Sigmoid colon (tissue), 6 donors: ENCODE measurements at regions not wholly inside any gene's neighbourhood (a gene's known extent, or its start where the extent isn't known, plus 50 kb on each side); places are given as distances from the start of the nearest gene placed in this dataset.
A peak's percentile ranks its signal among the peaks of the same experiment; 100 is the strongest.

Source experiments
- DNase-seq: peaks from one replicate; pipeline ENCODE4 v3.0.0-alpha.2; 2019
- H3K27ac ChIP-seq, 4 donors: fragments of 200-600 bp; sonication (generic); one replicate each; pipeline ENCODE4 v1.5.1; 2016 to 2019; ENCODE audit warnings: mild to moderate bottlenecking in 1 of 4
- H3K27me3 ChIP-seq, 3 donors: fragments of 200-600 bp; sonication (generic); one replicate each; pipeline ENCODE4 v1.5.1; 2019; ENCODE audit warnings: mild to moderate bottlenecking in 1 of 3
- H3K36me3 ChIP-seq, 4 donors: fragments of 200-600 bp; sonication (generic); one replicate each; pipeline ENCODE4 v1.5.1; 2016 to 2019
- H3K4me1 ChIP-seq, 4 donors: fragments of 200-600 bp; sonication (generic); one replicate each; pipeline ENCODE4 v1.5.1; 2017 to 2019
- H3K4me3 ChIP-seq, 4 donors: fragments of 200-600 bp; sonication (generic); one replicate each; pipeline ENCODE4 v1.5.1; 2017 to 2019; ENCODE audit warnings: mild to moderate bottlenecking in 2 of 4, moderate library complexity in 1 of 4
- H3K9me3 ChIP-seq, 4 donors: fragments of 200-600 bp in 3 of 4; sonication (generic) in 3 of 4; one replicate each; pipeline versions ENCODE4 v1.5.1 to v1.6.1; 2013 to 2019
- EP300 ChIP-seq, 4 donors: sonication (generic); formaldehyde crosslinking; IDR thresholded peaks; one replicate each; pipeline ENCODE4 v1.6.1; 2017; ENCODE audit warnings: antibody characterized with exemption in 4 of 4
- POLR2A ChIP-seq, 2 donors: fragments of 450-650 bp; IDR thresholded peaks; one replicate each; pipeline ENCODE4 v1.6.1; 2016; ENCODE audit warnings: antibody characterized with exemption in 2 of 2, mild to moderate bottlenecking in 2 of 2, moderate library complexity in 2 of 2
- POLR2AphosphoS5 ChIP-seq, 4 donors: sonication (generic); formaldehyde crosslinking; IDR thresholded peaks; one replicate each; pipeline ENCODE4 v1.6.1; 2017; ENCODE audit warnings: antibody characterized with exemption in 4 of 4
- WGBS, 2 donors: extraction: QIAGEN DNeasy Blood & Tissue Kit; methylation state at CpG; one replicate each; pipeline ENCODE4 v1.1.7; 2013; 5-methylcytosine and 5-hydroxymethylcytosine counted together
- intact Hi-C: fragments of 100-400 bp; cut with DNase I; formaldehyde crosslinking; loops from one replicate; pipeline ENCODE4 v1.15.1; 2023
- TF ChIP-seq, protein P1 (sequence below), 4 experiments: fragments of 450-650 bp in 3 of 4; fragments of 200-600 bp in 1 of 4; IDR thresholded peaks; one replicate each; pipeline ENCODE4 v1.5.1; 2016 to 2019; ENCODE audit warnings: antibody characterized with exemption in 4 of 4, mild to moderate bottlenecking in 3 of 4, moderate library complexity in 2 of 4
- donor health status: healthy with polysubstance abuse.
- donor health status: healthy.

DNA sequence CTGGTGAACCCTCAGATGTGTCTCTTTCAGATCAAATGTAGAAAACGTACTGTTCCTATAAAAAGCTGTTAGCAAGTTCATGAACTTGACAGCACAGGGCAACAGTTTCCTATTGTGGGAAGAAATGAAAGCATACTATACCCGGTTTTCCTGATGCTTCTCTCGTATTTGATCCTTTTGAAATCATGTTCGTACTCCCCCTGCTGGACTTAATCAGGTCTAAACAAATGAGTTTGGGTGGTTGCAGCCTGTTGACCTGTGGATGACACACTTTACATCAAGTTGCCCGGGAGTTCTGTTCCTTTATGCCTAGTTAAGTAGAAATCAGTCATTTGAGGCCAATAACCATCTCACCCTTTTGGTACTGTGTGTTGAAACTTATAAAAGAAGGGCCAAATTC is 1992.3 kb downstream of the MAT2B start:
- Histone ChIP-seq H3K4me1 (no peaks in the 10 kb centered on the region), H3K27me3 (no peaks in the 10 kb centered on the region), H3K36me3 (no peaks in the 10 kb centered on the region), H3K27ac (no peak overlapping the region), H3K9me3 (no peaks in the 10 kb centered on the region), H3K4me3 (no peak overlapping the region)
- 22 to 52% methylated on average over 5 of the region's 5 CpGs for WGBS, 2 donors
- no peak for TF ChIP-seq POLR2AphosphoS5 (IDR thresholded peaks at IDR 0.05)
- TF ChIP-seq POLR2A (IDR thresholded peaks at IDR 0.05): no peak
- TF ChIP-seq, protein P1, sequence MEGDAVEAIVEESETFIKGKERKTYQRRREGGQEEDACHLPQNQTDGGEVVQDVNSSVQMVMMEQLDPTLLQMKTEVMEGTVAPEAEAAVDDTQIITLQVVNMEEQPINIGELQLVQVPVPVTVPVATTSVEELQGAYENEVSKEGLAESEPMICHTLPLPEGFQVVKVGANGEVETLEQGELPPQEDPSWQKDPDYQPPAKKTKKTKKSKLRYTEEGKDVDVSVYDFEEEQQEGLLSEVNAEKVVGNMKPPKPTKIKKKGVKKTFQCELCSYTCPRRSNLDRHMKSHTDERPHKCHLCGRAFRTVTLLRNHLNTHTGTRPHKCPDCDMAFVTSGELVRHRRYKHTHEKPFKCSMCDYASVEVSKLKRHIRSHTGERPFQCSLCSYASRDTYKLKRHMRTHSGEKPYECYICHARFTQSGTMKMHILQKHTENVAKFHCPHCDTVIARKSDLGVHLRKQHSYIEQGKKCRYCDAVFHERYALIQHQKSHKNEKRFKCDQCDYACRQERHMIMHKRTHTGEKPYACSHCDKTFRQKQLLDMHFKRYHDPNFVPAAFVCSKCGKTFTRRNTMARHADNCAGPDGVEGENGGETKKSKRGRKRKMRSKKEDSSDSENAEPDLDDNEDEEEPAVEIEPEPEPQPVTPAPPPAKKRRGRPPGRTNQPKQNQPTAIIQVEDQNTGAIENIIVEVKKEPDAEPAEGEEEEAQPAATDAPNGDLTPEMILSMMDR (IDR thresholded peaks at IDR 0.05): no peak
- TF ChIP-seq EP300 (IDR thresholded peaks at IDR 0.05): no peak
- DNase-seq: no peak
- intact Hi-C loops: no loop called here

DNA sequence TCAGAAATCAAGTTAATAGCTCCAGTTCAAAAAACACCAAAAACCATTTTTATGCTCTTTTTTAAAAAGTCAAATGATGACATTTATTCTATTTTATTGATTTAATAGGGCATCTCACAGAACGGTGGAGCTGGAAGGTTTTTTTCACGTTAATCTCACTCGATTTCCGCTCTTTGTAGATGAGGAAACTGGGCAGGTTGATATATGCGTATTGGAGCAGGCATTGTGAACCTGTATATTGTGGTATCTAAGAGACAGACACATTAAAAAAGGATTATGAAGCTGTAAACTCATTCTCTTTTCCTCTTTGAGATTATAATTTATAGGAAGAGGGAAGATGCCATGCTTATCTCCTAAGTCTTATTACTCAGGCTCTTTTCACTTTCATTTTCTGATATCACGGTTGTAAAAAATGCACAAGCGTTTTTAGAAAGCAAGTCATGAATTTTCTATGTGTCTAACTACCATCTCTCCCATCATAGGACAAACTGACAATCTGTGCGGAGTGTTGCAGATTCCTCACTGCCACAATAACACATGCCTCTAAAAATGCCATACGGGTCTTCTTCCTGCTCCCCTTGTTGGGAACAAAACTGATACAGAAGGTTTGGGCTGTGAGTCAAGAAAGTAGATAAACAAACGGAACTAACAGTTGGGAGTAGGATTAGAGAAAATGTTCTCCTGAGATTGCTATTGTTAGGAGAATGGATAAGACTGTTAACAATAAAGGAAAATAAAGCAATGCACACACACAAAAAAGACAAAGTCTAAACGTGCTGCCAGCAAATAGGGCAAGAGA is 1997.7 kb downstream of the MAT2B start:
- peaks cover 0 to 5% (median 0%) of the 10 kb centered on the region in 4 donors for H3K4me1 ChIP-seq
- 18 to 70% methylated on average over 11 of the region's 11 CpGs for WGBS, 2 donors
- H3K4me3 ChIP-seq: peak overlapping the region in 3 of 4 donors; percentile 19 to 31 (median 23)
- no peak for DNase-seq
- no peak overlapping the region for H3K27ac ChIP-seq
- peaks cover 0 to 7% (median 0%) of the 10 kb centered on the region in 4 donors for H3K9me3 ChIP-seq
- TF ChIP-seq, protein P1 (IDR thresholded peaks at IDR 0.05): no peak
- TF ChIP-seq POLR2A (IDR thresholded peaks at IDR 0.05) (no peak), EP300 (IDR thresholded peaks at IDR 0.05) (no peak), POLR2AphosphoS5 (IDR thresholded peaks at IDR 0.05) (no peak)
- no peaks in the 10 kb centered on the region for H3K36me3 ChIP-seq
- no peaks in the 10 kb centered on the region for H3K27me3 ChIP-seq
- intact Hi-C loops: no loop called here

DNA sequence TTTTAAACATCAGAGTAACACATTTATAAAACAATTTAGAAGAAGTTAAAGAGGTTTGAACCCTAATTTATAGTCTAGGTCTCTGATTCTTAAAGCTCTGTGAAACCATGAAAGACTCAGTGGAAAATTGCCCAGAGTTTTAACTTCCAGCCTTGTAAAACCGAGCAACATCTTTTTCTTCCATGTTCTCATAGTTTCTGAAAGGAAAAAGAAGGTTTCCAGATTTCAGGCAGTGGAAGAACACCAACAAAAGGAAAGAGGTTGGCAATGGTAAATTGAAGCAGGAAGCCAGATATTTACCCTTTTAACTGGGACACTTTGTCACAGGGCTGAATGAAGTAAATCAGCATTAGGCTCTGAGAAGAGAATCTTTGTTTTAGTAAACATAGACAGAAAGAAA is 1999.3 kb downstream of the MAT2B start:
- DNase-seq: no peak
- WGBS, 2 donors: 51 to 65% methylated on average over 1 of the region's 1 CpG
- intact Hi-C loops: no loop called here

DNA sequence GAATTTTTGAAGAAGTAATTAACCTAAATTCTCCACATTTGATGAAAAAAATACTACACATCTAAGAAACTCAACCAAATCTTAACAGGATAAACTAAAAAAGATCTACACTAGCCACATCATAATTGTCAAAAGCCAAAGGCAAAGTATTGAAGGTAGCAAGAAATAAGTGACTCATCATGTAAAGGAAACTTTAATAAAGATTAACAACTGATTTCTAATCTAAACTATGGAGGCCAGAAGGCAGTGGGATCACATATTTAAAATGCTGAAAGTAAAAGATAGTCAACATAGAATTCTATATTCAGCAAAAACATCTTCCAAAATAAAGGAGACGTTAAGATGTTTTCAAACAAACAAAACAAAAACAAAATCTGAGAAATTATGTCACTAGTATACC is 2002.9 kb downstream of the MAT2B start:
- Histone ChIP-seq H3K27me3 (no peaks in the 10 kb centered on the region), H3K4me3 (no peak overlapping the region), H3K4me1 (peaks cover 0 to 5% (median 0%) of the 10 kb centered on the region in 4 donors), H3K9me3 (peaks cover 0 to 7% (median 0%) of the 10 kb centered on the region in 4 donors), H3K36me3 (no peaks in the 10 kb centered on the region), H3K27ac (no peak overlapping the region)
- 86 to 94% methylated on average over 1 of the region's 1 CpG for WGBS, 2 donors
- intact Hi-C loops: no loop called here
- DNase-seq: no peak
- TF ChIP-seq, protein P1 (IDR thresholded peaks at IDR 0.05): no peak
- TF ChIP-seq EP300 (IDR thresholded peaks at IDR 0.05): no peak
- no peak for TF ChIP-seq POLR2AphosphoS5 (IDR thresholded peaks at IDR 0.05)
- no peak for TF ChIP-seq POLR2A (IDR thresholded peaks at IDR 0.05)

More for the DNA sequence above, 1999.3 kb downstream of the MAT2B start:
- H3K4me1 ChIP-seq: peaks cover 0 to 5% (median 0%) of the 10 kb centered on the region in 4 donors
- H3K27ac ChIP-seq: no peak overlapping the region
- no peaks in the 10 kb centered on the region for H3K36me3 ChIP-seq
- H3K4me3 ChIP-seq: no peak overlapping the region
- TF ChIP-seq, protein P1 (IDR thresholded peaks at IDR 0.05): no peak
- TF ChIP-seq EP300 (IDR thresholded peaks at IDR 0.05): no peak
- no peak for TF ChIP-seq POLR2A (IDR thresholded peaks at IDR 0.05)
- TF ChIP-seq POLR2AphosphoS5 (IDR thresholded peaks at IDR 0.05): no peak
- H3K27me3 ChIP-seq: no peaks in the 10 kb centered on the region
- H3K9me3 ChIP-seq: peaks cover 0 to 7% (median 0%) of the 10 kb centered on the region in 4 donors
